Activated T-cell treated with anti-CD3 and anti-CD28 coated beads, Interleukin-2, amount 50 U/mL, for 72 hours (primary cell): ENCODE measurements at regions not wholly inside any gene's neighbourhood (a gene's known extent, or its start where the extent isn't known, plus 50 kb on each side); places are given as distances from the start of the nearest gene placed in this dataset.

Experiments
- ATAC-seq, 2 donors: fragments of 150-1000 bp; cut with Tn5 transposase; replicated peaks in 1 of 2; 2 replicates each; pipeline ENCODE4 v1.10.0; 2021; ENCODE audit warnings: moderate library complexity in 2 of 2, mild to moderate bottlenecking in 1 of 2
- DNase-seq, 2 donors: peaks; one replicate each; pipeline ENCODE4 v3.0.0; 2021 to 2022; ENCODE audit warnings: mixed read lengths in 1 of 2
- H3K27ac Mint-ChIP-seq: one replicate; pipeline ENCODE4 v1.8.0; 2022; ENCODE audit warnings: mild to moderate bottlenecking, moderate library complexity, mixed read lengths
- H3K27me3 Mint-ChIP-seq: one replicate; pipeline ENCODE4 v1.8.0; 2022; ENCODE audit warnings: low read depth, mixed read lengths
- H3K36me3 Mint-ChIP-seq, 2 donors: one replicate each; pipeline ENCODE4 v1.8.0; 2022; ENCODE audit warnings: mixed read lengths in 2 of 2, mild to moderate bottlenecking in 1 of 2; ENCODE audit not compliant: insufficient read depth in 2 of 2
- H3K4me1 Mint-ChIP-seq: one replicate; pipeline ENCODE4 v1.8.0; 2022; ENCODE audit warnings: low read depth, mixed read lengths
- H3K4me3 Mint-ChIP-seq, 2 donors: one replicate each; pipeline ENCODE4 v1.8.0; 2022; ENCODE audit warnings: mild to moderate bottlenecking in 2 of 2, mixed read lengths in 2 of 2, moderate library complexity in 2 of 2
- H3K9me3 Mint-ChIP-seq, 2 donors: one replicate each; pipeline ENCODE4 v1.8.0; 2022; ENCODE audit warnings: mixed read lengths in 2 of 2

DNA sequence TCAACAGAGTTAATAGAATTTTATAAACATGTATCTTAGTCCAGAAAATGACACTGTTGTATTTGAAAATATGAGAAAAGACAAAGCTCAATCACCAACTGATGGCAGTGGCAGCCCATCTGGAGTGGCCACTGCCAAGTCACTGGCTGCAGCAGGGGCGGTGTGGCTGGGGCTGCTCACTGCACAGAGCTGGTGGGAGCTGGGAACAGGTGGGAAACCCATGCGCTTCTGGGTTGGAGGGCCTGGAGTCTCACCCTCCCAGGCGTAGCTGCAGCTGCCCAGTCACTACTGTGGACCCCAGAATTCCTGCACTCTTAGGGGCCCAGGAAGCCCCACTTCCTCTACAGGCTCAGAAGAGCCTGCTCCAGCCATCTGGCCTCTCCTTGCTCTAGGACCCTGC lies 251.8 kb upstream of the NDST4 start:
- Mint-ChIP-seq H3K9me3 (no peaks in the 10 kb centered on the region), H3K27ac (no peak overlapping the region)
- ATAC-seq, result no peak

DNA sequence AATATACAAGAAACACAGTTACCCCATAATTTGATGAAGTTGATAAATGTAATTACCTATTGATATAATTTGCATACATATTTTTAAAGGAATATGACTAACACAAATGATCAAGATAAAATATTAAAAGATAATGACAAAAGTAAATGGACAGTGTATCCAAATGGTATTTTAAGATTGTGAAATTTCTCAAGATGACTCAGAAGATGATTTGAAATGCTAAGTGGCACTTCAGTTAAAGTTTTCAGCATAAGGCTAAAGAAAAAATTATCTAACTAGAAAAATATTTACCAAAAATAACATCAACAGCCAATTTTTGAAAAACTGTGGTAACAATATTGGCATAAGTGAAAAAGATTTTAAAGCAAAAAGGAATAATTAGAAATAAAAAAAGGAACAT lies 248.4 kb upstream of the NDST4 start:
- peaks cover 2% of the 10 kb centered on the region in 2 donors for H3K9me3 Mint-ChIP-seq
- no peak overlapping the region for H3K27ac Mint-ChIP-seq
- DNase-seq, result no peak
- H3K27me3 Mint-ChIP-seq, result no peaks in the 10 kb centered on the region
- H3K4me3 Mint-ChIP-seq, result no peak overlapping the region
- no peak for ATAC-seq
- no peaks in the 10 kb centered on the region for H3K4me1 Mint-ChIP-seq
- H3K36me3 Mint-ChIP-seq, result no peaks in the 10 kb centered on the region

More for the DNA sequence above, 251.8 kb upstream of the NDST4 start:
- H3K4me1 Mint-ChIP-seq, result no peaks in the 10 kb centered on the region
- H3K4me3 Mint-ChIP-seq, result no peak overlapping the region
- DNase-seq, result no peak
- H3K36me3 Mint-ChIP-seq, result no peaks in the 10 kb centered on the region
- H3K27me3 Mint-ChIP-seq, result no peaks in the 10 kb centered on the region

DNA sequence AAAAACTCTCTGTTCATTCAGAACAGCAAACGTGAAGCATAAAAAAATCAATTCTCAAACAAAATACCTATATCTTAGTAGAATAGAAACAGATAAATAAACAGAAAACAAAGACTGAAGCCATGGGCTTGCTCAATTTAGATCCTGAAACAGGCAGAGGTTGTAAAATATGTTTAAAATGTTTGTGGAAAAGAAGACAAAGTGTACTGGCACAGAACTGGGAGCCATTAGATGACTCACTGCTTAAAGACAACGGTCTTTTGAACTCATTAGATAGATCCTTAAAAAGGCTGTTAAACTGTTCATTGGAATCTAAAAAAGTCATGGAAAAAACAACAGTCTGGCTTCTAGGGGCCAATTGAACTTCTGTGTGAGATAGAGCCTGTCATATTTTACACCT lies 247.0 kb upstream of the NDST4 start:
- no peak for ATAC-seq
- Mint-ChIP-seq H3K4me1 (no peaks in the 10 kb centered on the region), H3K27me3 (no peaks in the 10 kb centered on the region), H3K36me3 (no peaks in the 10 kb centered on the region), H3K4me3 (no peak overlapping the region), H3K27ac (no peak overlapping the region), H3K9me3 (peaks cover 3% of the 10 kb centered on the region in 2 donors)
- no peak for DNase-seq

DNA sequence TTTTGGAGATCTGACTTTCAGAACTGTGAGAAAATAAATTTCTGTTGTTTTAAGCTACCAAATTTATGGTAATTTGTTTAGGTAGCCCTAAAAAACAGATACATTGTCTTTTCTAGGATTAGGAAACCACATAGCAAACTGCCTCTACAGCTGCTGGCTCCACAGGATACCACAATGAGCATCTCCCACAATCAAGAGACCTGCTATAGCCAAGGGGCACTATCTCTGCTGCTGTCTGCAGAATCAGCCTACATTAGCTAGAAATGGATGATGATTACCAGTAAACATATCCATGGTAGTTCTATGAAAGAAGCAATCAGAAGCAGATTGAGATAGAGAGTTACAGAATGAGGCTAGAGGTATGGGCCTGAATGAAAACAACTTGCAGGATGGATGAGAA lies 244.4 kb upstream of the NDST4 start:
- Mint-ChIP-seq H3K4me3 (no peak overlapping the region), H3K9me3 (peaks cover 9 to 15% of the 10 kb centered on the region in 2 donors), H3K36me3 (peaks cover under 1 to 4% of the 10 kb centered on the region in 2 donors), H3K27ac (no peak overlapping the region), H3K27me3 (no peaks in the 10 kb centered on the region), H3K4me1 (no peaks in the 10 kb centered on the region)
- ATAC-seq, result no peak
- DNase-seq, result no peak

DNA sequence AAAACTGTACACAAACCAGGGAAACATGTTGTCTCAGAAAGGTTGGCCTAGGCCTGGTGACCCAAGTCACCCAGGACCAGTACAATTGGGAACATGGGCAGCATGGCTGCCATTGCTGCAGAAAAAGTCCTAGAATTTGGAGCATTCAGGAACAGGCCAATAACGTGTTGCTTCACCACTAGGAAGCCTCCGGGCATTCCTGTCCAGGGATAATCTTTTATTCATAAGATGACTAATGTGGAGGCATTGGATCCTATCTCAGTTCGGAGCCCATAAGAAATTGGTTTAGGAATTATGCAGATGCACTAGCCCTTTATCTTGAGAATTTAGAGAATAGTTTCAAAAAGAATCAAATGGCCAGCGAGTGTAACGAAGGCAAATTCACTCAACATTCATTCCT lies 242.8 kb upstream of the NDST4 start:
- H3K36me3 Mint-ChIP-seq, result peaks cover 4 to 9% of the 10 kb centered on the region in 2 donors

DNA sequence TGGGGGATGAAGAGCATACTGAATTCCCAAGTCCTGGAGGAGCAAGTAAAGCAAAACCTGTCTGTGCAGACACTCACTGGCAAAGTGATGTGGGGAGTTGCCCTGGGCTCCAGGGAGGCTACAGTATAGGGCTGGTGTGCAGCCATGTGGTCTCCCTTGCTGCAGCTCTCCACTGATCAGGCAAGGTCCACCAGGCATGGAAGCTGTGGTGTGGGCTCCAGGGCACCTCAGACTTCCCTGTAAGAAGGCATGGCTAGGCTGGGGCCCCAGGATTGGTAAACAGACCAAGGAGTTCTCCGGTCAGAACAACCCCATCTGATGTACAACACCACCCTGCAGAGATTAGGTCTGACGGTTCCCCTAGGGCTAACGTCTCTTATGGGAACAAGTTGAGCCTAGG lies 241.9 kb upstream of the NDST4 start:
- Mint-ChIP-seq H3K4me1 (no peaks in the 10 kb centered on the region), H3K36me3 (peaks cover 4 to 9% of the 10 kb centered on the region in 2 donors), H3K4me3 (no peak overlapping the region), H3K27ac (no peak overlapping the region), H3K9me3 (peaks cover 16 to 23% of the 10 kb centered on the region in 2 donors), H3K27me3 (no peaks in the 10 kb centered on the region)
- ATAC-seq (no peak), DNase-seq (no peak)

More for the DNA sequence above, 242.8 kb upstream of the NDST4 start:
- peaks cover 16 to 19% of the 10 kb centered on the region in 2 donors for H3K9me3 Mint-ChIP-seq
- H3K4me1 Mint-ChIP-seq, result no peaks in the 10 kb centered on the region
- ATAC-seq (no peak), DNase-seq (no peak)
- no peaks in the 10 kb centered on the region for H3K27me3 Mint-ChIP-seq
- H3K4me3 Mint-ChIP-seq, result no peak overlapping the region
- no peak overlapping the region for H3K27ac Mint-ChIP-seq

DNA sequence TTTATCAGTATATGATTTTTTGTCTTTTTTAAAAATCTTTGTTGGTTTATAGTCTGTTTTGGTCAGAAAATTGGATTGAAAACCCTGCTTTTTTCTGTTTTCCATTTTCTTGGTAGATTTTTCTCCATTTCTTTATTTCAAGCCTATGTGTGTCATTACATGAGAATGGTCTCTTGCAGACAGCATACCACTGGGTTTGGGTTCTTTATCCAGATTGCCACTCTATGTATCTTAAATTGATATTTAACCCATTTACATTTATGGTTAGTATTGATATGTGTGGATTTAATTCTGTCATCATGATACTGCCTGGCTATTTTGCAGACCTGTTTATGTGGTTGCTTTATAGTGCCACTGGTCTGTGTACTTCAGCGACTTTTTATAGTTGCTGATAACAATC lies 239.9 kb upstream of the NDST4 start:
- Mint-ChIP-seq H3K4me1 (no peaks in the 10 kb centered on the region), H3K36me3 (peaks cover 4 to 9% of the 10 kb centered on the region in 2 donors), H3K4me3 (no peak overlapping the region), H3K27ac (no peak overlapping the region), H3K9me3 (peaks cover 16 to 23% of the 10 kb centered on the region in 2 donors), H3K27me3 (no peaks in the 10 kb centered on the region)
- ATAC-seq (no peak), DNase-seq (no peak)

DNA sequence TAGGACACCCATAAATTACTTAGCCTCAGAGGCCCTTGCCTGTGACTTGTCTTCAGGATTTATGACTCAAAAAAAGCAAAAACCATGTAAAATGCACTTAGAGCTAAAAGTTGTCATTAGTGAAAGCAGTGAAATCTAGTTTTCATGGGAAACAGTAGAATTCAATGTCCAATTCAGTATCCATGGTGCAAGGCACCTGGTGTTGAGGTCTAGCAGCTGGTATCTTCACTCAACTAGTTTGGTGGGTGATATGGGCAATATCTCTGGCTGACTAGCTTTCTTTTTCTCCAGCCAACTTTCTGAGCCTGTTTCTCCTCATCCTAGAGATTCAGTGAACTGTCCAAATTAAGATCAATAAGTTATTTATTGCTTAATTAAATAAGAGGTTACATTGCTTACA lies 229.8 kb upstream of the NDST4 start:
- peaks cover 0 to 1% of the 10 kb centered on the region in 2 donors for H3K9me3 Mint-ChIP-seq
- H3K27me3 Mint-ChIP-seq, result no peaks in the 10 kb centered on the region
- no peaks in the 10 kb centered on the region for H3K4me1 Mint-ChIP-seq
- ATAC-seq (no peak), DNase-seq (no peak)
- H3K36me3 Mint-ChIP-seq, result no peaks in the 10 kb centered on the region
- no peak overlapping the region for H3K4me3 Mint-ChIP-seq
- no peak overlapping the region for H3K27ac Mint-ChIP-seq

DNA sequence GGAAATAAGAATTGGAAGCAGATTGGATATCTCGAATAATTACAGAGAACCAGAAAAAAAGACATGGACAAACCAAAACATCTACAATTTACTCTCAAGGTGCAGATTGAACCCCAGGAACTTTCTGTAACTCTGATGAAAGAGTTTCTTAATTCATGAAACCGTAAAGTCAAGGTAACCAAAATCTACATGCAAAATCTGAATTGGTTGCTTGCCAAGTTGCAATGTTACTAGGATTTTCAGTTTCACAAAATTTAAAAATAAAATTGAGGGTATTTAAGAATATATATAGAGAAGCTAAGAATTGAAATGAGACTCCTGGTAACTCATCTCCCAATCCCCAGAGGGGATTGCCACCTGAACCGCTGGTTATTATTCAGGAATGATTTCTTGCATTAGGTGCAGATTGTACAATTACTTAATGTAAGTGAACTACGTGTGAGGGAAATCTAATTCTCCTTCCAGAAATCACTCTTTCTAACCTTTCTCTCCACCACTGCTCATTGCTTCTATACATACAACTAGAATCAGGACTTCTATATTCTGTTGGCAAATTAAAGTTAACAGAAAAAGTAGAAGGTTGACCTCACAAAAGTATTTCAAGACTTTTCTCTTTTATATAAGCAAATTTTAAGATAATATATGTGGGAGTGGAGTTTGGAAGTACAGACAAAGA lies 221.5 kb upstream of the NDST4 start:
- no peak overlapping the region for H3K4me3 Mint-ChIP-seq
- no peak overlapping the region for H3K27ac Mint-ChIP-seq
- H3K36me3 Mint-ChIP-seq, result peaks cover 0 to 2% of the 10 kb centered on the region in 2 donors

DNA sequence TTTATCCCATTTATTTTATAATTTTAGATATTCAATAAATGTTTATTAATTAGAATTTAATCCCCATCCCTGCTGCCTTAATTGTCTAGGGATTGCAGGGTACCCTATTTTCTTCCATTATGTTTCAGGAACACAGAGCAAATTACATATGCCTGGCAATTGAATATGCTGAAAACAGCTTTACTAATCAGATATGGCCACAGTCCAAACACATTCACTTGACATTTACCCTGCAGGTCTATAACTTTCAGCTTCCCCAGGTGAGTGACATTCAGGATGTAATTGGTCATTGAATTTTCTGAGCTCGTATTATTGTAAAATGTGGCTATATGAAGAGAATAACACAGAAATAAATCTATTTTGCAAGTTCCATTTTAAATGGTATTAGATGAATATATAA lies 218.7 kb upstream of the NDST4 start:
- no peak for ATAC-seq
- Mint-ChIP-seq H3K9me3 (no peaks in the 10 kb centered on the region), H3K27ac (no peak overlapping the region)

More for the DNA sequence above, 221.5 kb upstream of the NDST4 start:
- Mint-ChIP-seq H3K9me3 (peaks cover 0 to under 1% of the 10 kb centered on the region in 2 donors), H3K4me1 (no peaks in the 10 kb centered on the region), H3K27me3 (no peaks in the 10 kb centered on the region)
- DNase-seq (no peak), ATAC-seq (no peak)

DNA sequence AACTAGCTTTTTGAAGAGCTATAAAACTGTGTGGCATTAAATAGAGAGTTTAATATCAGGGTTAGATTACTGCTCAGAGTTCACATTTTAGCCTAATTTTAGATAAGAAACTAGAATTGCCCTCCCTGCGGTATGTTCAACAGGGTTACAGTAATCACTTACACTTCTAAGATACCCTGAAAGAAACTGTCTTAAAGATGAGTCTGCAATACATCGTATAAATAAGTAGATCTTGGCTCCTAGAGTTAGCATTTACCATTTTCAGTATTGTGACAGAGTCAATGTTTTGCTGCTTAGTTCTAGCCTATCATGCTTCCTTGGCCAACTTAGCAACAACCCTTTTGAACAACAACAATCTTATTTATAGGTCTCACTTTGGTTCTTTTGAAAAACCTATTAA lies 217.8 kb upstream of the NDST4 start:
- Mint-ChIP-seq H3K27me3 (no peaks in the 10 kb centered on the region), H3K27ac (no peak overlapping the region), H3K9me3 (no peaks in the 10 kb centered on the region), H3K36me3 (no peaks in the 10 kb centered on the region), H3K4me3 (no peak overlapping the region), H3K4me1 (no peaks in the 10 kb centered on the region)
- ATAC-seq, result no peak
- no peak for DNase-seq

More for the DNA sequence above, 218.7 kb upstream of the NDST4 start:
- H3K4me3 Mint-ChIP-seq, result no peak overlapping the region
- peaks cover 0 to 2% of the 10 kb centered on the region in 2 donors for H3K36me3 Mint-ChIP-seq
- no peaks in the 10 kb centered on the region for H3K27me3 Mint-ChIP-seq
- H3K4me1 Mint-ChIP-seq, result no peaks in the 10 kb centered on the region
- no peak for DNase-seq

DNA sequence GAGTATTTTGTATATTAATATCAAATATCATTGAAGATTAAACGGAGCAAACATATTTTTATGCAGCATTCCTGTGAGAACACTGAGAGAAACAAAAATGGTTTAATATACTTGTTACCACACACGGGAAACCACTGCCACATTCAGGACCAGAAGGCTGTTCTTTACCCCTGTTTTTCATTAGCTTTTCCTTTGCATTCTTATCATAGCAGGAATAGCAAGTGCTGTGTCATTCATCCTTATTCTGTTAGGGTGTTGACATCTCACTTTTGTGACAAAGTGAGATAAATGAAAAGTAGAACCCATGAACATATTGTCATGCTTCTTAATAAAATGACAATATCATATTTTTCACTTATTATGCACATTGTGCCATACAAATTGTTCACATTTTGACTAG lies 212.4 kb upstream of the NDST4 start:
- Mint-ChIP-seq H3K27ac (no peak overlapping the region), H3K4me1 (no peaks in the 10 kb centered on the region), H3K9me3 (peaks cover 0 to 2% of the 10 kb centered on the region in 2 donors), H3K36me3 (no peaks in the 10 kb centered on the region), H3K27me3 (no peaks in the 10 kb centered on the region), H3K4me3 (no peak overlapping the region)
- ATAC-seq (no peak), DNase-seq (no peak)

DNA sequence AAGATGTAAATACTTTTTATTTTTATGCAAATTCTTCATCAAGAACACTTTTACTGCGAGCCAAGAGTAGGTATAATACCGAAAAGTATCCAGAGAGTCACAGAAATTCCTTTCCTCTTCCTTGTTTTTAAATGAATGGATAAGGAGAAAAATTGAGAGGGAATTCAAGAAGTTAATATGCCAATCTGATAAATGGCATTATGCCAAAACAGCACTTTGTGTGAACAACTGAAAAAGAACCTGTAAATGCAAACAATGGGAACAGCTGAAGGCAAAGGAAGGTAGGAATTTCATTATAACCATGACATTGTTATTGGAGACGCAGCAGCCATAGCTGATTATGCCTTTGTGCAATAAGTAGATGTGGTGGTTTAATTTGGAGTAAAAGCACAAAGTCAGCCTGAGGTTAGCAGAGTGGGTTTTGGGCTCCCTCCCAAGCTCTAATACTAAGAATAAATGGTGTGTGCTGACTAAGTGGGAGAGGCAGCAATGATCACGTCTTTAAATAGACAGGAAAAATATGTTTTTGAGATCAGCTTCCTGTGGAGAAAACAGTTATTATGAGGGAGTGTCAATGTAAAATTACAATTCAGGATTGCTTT lies 209.8 kb upstream of the NDST4 start:
- H3K4me1 Mint-ChIP-seq, result no peaks in the 10 kb centered on the region
- H3K4me3 Mint-ChIP-seq, result no peak overlapping the region
- DNase-seq (no peak), ATAC-seq (no peak)
- peaks cover 0 to 2% of the 10 kb centered on the region in 2 donors for H3K9me3 Mint-ChIP-seq
- H3K27ac Mint-ChIP-seq, result no peak overlapping the region
- H3K36me3 Mint-ChIP-seq, result no peaks in the 10 kb centered on the region
- H3K27me3 Mint-ChIP-seq, result no peaks in the 10 kb centered on the region

DNA sequence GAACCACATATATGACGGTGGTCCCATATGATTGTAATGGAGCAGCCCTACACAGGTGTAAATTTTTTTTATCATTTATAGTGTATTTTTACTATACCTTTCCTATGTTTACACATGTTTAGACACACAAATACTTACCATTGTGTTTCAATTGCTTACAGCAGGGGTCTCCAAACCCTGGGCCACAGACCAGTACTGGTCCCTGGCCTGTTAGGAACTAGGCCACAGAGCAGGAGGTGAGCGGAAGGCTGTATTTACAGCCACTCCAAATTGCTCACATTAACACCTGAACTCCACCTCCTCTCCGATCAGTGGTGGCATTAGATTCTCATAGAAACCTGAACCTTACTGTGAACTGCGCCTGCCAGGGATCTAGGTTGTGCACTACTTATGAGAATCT lies 201.8 kb upstream of the NDST4 start:
- no peaks in the 10 kb centered on the region for H3K27me3 Mint-ChIP-seq
- H3K27ac Mint-ChIP-seq, result no peak overlapping the region
- ATAC-seq, result no peak
- no peak for DNase-seq
- H3K4me1 Mint-ChIP-seq, result no peaks in the 10 kb centered on the region
- H3K9me3 Mint-ChIP-seq, result no peaks in the 10 kb centered on the region
- no peaks in the 10 kb centered on the region for H3K36me3 Mint-ChIP-seq
- H3K4me3 Mint-ChIP-seq, result no peak overlapping the region
